Stomach (tissue), 8 donors: ENCODE measurements at regions not wholly inside any gene's neighbourhood (a gene's known extent, or its start where the extent isn't known, plus 50 kb on each side); places are given as distances from the start of the nearest gene placed in this dataset.

Experiments
- DNase-seq, 2 donors: peaks; one replicate each; pipeline versions ENCODE4 v3.0.0 to v3.0.0-alpha.2; 2013 to 2019
- H3K27ac ChIP-seq, 5 donors: fragments of 200-600 bp in 4 of 5; sonication (generic) in 4 of 5; one replicate each; pipeline ENCODE4 v1.5.1; 2013 to 2019; ENCODE audit warnings: mild to moderate bottlenecking in 1 of 5, moderate library complexity in 1 of 5
- H3K27me3 ChIP-seq, 3 donors: fragments of 200-600 bp; sonication (generic); one replicate each; pipeline ENCODE4 v1.5.1; 2017 to 2019; ENCODE audit warnings: mixed run types in 1 of 3
- H3K36me3 ChIP-seq, 4 donors: fragments of 200-600 bp; sonication (generic); 1 replicate in 3 of 4; 2 replicates in 1 of 4; pipeline ENCODE4 v1.5.1; 2016 to 2019
- H3K4me1 ChIP-seq, 4 donors: fragments of 200-600 bp; sonication (generic); one replicate each; pipeline ENCODE4 v1.5.1; 2016 to 2019
- H3K4me3 ChIP-seq, 4 donors: fragments of 200-600 bp; sonication (generic) in 3 of 4; one replicate each; pipeline ENCODE4 v1.5.1; 2016 to 2019; ENCODE audit warnings: mild to moderate bottlenecking in 1 of 4
- H3K9me3 ChIP-seq, 4 donors: fragments of 200-600 bp; sonication (generic); one replicate each; pipeline ENCODE4 v1.5.1; 2016 to 2019
- CTCF ChIP-seq, 7 experiments: fragments of 450-650 bp in 4 of 7; fragments of 200-600 bp in 3 of 7; sonication (generic) in 3 of 7; IDR thresholded peaks; one replicate each; pipeline ENCODE4 v1.5.1; 2016 to 2019; ENCODE audit warnings: antibody characterized with exemption in 7 of 7, control low read depth in 2 of 7, mild to moderate bottlenecking in 1 of 7
- EP300 ChIP-seq: sonication (generic); formaldehyde crosslinking; IDR thresholded peaks from one replicate; pipeline ENCODE4 v1.6.1; 2017; ENCODE audit warnings: antibody characterized with exemption
- POLR2A ChIP-seq, 4 donors: fragments of 450-650 bp; IDR thresholded peaks; one replicate each; pipeline ENCODE4 v1.6.1; 2016; ENCODE audit warnings: antibody characterized with exemption in 4 of 4, control low read depth in 2 of 4, mild to moderate bottlenecking in 1 of 4, moderate library complexity in 1 of 4
- POLR2AphosphoS5 ChIP-seq, 3 donors: sonication (generic); formaldehyde crosslinking; IDR thresholded peaks; one replicate each; pipeline ENCODE4 v1.6.1; 2016; ENCODE audit warnings: antibody characterized with exemption in 3 of 3
- WGBS, 5 donors: extraction: QIAGEN DNeasy Blood & Tissue Kit in 3 of 5; methylation state at CpG; one replicate each; pipeline versions ENCODE4 v1.1.5 to v1.1.7; 2013 to 2018; 5-methylcytosine and 5-hydroxymethylcytosine counted together
- intact Hi-C: fragments of 100-400 bp; cut with DNase I; formaldehyde crosslinking; loops from one replicate; pipeline ENCODE4 v1.15.1; 2023; ENCODE audit warnings: low total_unique reads
- donor health status: healthy with polysubstance abuse.
- donor health status: Bipolar disorder and iron deficiency.
- donor health status: healthy.

- no peak for DNase-seq
- H3K4me1 ChIP-seq, result no peaks in the 10 kb centered on the region
- no peaks in the 10 kb centered on the region for H3K9me3 ChIP-seq
- TF ChIP-seq EP300, result no peak
- no peak overlapping the region for H3K27ac ChIP-seq
- 79 to 89% (median 86%) methylated on average over 4 of the region's 4 CpGs for WGBS, 5 donors
- H3K4me3 ChIP-seq, result no peak overlapping the region
- no peaks in the 10 kb centered on the region for H3K36me3 ChIP-seq
- no peaks in the 10 kb centered on the region for H3K27me3 ChIP-seq
- intact Hi-C loops, result no loop called here
These were observed 272.9 kb downstream of the GPD2 start for GRCh38 chr2:156709091-156709490.

GRCh38 chr2:156719036-156719435, 282.9 kb downstream of the GPD2 start:
- Histone ChIP-seq H3K36me3 (no peaks in the 10 kb centered on the region), H3K4me1 (no peaks in the 10 kb centered on the region), H3K9me3 (no peaks in the 10 kb centered on the region), H3K27ac (no peak overlapping the region), H3K27me3 (no peaks in the 10 kb centered on the region), H3K4me3 (no peak overlapping the region)
- DNase-seq, result no peak
- TF ChIP-seq CTCF (IDR thresholded peaks at IDR 0.05) (no peak), EP300 (no peak), POLR2AphosphoS5 (IDR thresholded peaks at IDR 0.05) (no peak), POLR2A (IDR thresholded peaks at IDR 0.05) (no peak)
- intact Hi-C loops, result no loop called here
- WGBS, 5 donors, result 63 to 88% (median 75%) methylated on average over 3 of the region's 3 CpGs

- no peak overlapping the region for H3K27ac ChIP-seq
- no peak for DNase-seq
- no peaks in the 10 kb centered on the region for H3K4me1 ChIP-seq
- no peak overlapping the region for H3K4me3 ChIP-seq
- no peaks in the 10 kb centered on the region for H3K27me3 ChIP-seq
- TF ChIP-seq POLR2AphosphoS5 (IDR thresholded peaks at IDR 0.05), result no peak
- no peak for TF ChIP-seq CTCF (IDR thresholded peaks at IDR 0.05)
- TF ChIP-seq EP300, result no peak
- TF ChIP-seq POLR2A (IDR thresholded peaks at IDR 0.05), result no peak
- no peaks in the 10 kb centered on the region for H3K36me3 ChIP-seq
- intact Hi-C loops, result no loop called here
- no peaks in the 10 kb centered on the region for H3K9me3 ChIP-seq
These were observed 291.7 kb downstream of the GPD2 start for GRCh38 chr2:156727867-156728266.

GRCh38 chr2:156728328-156728727, 292.1 kb downstream of the GPD2 start:
- no peak overlapping the region for H3K4me3 ChIP-seq
- H3K9me3 ChIP-seq, result no peaks in the 10 kb centered on the region
- 78 to 90% (median 82%) methylated on average over 2 of the region's 2 CpGs for WGBS, 5 donors
- no peak for TF ChIP-seq CTCF (IDR thresholded peaks at IDR 0.05)
- TF ChIP-seq POLR2AphosphoS5 (IDR thresholded peaks at IDR 0.05), result no peak
- no peak for TF ChIP-seq EP300
- TF ChIP-seq POLR2A (IDR thresholded peaks at IDR 0.05), result no peak
- no peaks in the 10 kb centered on the region for H3K4me1 ChIP-seq
- no peaks in the 10 kb centered on the region for H3K27me3 ChIP-seq
- DNase-seq, result no peak
- no peaks in the 10 kb centered on the region for H3K36me3 ChIP-seq
- no peak overlapping the region for H3K27ac ChIP-seq
- intact Hi-C loops, result no loop called here

DNA sequence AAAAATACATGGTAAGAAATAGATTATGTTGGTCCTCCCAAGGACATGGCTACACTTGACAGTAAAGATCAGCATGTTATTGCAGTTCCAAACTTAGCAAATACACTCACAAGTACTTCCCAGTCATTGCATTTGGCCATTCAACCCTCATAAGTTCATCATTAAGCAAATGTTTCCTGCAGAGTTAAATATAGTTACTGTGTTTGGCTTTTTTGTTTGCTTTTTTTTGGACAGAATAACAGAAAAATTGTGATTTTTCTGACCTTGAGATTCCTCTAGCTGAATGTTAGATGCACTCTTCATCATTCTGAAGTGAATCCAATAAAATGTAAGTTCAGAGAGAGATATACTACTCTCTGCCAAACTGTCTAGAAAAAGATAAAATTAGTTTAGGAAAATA, 295.3 kb downstream of the GPD2 start:
- no peak overlapping the region for H3K27ac ChIP-seq

DNA sequence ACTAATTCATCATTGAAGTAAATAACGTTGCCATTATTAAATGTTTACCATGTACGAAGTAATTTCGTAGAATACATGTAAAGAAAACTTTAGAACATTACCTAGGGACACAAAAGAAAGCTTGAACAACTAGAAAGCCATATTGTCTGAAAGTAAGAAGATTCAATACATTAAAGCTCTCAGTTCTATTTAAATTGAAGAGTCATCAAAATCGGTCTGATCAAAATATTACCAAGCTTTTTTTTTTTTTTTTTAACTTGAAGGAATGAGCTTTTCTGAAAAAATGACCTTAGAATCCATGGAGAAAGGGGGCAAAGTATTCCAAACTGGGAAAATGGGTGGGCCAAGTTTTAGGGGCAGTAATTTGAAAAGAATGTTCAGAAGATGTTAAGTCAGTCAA, 300.8 kb downstream of the GPD2 start:
- DNase-seq, result no peak
- no peaks in the 10 kb centered on the region for H3K36me3 ChIP-seq
- WGBS, 5 donors, result 69 to 87% (median 85%) methylated on average over 4 of the region's 4 CpGs
- H3K27me3 ChIP-seq, result no peaks in the 10 kb centered on the region
- no peak overlapping the region for H3K4me3 ChIP-seq
- intact Hi-C loops, result no loop called here
- no peak for TF ChIP-seq POLR2A (IDR thresholded peaks at IDR 0.05)
- TF ChIP-seq EP300, result no peak
- no peak for TF ChIP-seq CTCF (IDR thresholded peaks at IDR 0.05)
- no peak for TF ChIP-seq POLR2AphosphoS5 (IDR thresholded peaks at IDR 0.05)
- H3K9me3 ChIP-seq, result no peaks in the 10 kb centered on the region
- H3K4me1 ChIP-seq, result no peaks in the 10 kb centered on the region
- no peak overlapping the region for H3K27ac ChIP-seq

More for the DNA sequence above, 295.3 kb downstream of the GPD2 start:
- no peak for DNase-seq
- no peak for TF ChIP-seq EP300
- Histone ChIP-seq H3K4me3 (no peak overlapping the region), H3K4me1 (no peaks in the 10 kb centered on the region), H3K36me3 (no peaks in the 10 kb centered on the region), H3K9me3 (no peaks in the 10 kb centered on the region), H3K27me3 (no peaks in the 10 kb centered on the region)
- intact Hi-C loops, result no loop called here
